ENCODE measurements at regions not wholly inside any gene's neighbourhood (a gene's known extent, or its start where the extent isn't known, plus 50 kb on each side); places are given as distances from the start of the nearest gene placed in this dataset.
A peak's percentile ranks its signal among the peaks of the same experiment; 100 is the strongest.
"Not testable (repeated sequence)": the region's sequence is repeated elsewhere in the genome, so short reads cannot be mapped to it uniquely, and the experiment has no call there.

- no peak for DNase-seq (ENCODE audit: low spot score)
Observed at GRCh38 chr5:125085797-125086505, 339.5 kb upstream of the ZNF608 start.

DNA sequence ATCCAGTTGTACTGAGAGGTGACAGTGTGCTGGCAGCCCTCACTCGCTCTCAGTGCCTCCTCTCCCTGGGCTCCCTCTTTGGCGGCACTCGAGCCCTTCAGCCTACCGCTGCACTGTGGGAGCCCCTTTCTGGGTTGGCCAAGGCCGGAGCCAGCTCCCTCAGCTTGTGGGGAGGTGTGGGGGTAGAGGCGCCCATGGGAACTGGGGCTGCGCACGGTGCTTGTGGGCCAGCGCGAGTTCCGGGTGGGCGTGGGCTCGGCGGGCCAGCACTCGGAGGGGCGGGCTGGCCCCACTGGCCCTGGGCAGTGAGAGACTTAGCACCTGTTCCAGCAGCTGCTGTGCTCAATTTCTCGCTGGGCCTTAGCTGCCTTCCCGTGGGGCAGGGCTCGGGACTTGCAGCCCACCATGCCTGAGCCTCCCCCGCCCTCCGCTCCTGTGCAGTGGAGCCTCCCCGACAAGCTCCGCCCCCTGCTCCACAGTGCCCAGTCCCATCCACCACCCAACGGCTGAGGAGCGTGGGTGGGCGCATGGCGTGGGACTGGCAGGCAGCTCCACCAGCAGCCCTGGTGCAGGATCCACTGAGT is 342.2 kb upstream of the ZNF608 start:
- no peak for DNase-seq (ENCODE audit: low spot score)

- DNase-seq (ENCODE audit: low spot score), result not testable (repeated sequence)
Observed at GRCh38 chr5:125092138-125092537, 345.7 kb upstream of the ZNF608 start.

DNA sequence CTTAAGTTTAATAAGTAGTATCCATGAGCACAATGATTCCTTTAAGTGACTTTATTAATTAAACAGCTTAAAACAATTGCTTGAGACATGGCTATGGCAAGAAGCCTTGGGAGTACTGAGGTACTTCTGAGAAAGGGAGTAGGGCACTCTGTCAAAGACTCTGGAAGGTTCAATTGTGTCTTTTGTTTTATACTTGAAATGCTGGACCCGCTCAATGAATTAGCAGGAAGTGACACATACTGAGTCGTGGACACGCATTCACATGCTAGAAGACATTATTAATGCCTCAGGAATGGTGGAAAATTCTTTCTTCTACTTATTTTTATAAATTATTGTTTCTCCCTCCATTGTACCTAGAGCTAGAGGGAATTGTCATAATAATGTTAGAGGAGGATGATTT is 347.3 kb upstream of the ZNF608 start:
- DNase-seq (ENCODE audit: low spot score), result peak; percentile 3

- no peak for DNase-seq (ENCODE audit: low spot score)
Observed at GRCh38 chr5:125100342-125100741, 353.9 kb upstream of the ZNF608 start.

DNA sequence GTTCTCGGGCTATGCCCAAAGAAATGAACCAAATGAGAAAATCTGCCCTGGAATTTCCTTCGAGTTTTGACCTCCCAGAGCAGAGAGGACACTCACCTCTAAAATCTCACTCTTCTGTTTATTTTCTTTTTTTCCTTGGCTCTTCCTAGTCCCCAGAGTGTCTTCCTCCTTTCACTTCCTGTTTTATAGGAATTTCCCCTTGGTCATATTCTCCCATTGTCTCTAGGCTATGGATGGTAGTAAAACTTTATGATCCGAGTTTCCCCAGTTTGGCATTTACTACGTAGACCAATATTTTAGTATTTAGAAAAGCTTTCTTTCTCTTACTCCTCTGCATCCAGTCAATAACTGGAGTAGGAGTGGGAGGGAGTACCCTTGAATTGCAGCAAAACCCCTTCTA is 354.5 kb upstream of the ZNF608 start:
- no peak for DNase-seq (ENCODE audit: low spot score)

DNA sequence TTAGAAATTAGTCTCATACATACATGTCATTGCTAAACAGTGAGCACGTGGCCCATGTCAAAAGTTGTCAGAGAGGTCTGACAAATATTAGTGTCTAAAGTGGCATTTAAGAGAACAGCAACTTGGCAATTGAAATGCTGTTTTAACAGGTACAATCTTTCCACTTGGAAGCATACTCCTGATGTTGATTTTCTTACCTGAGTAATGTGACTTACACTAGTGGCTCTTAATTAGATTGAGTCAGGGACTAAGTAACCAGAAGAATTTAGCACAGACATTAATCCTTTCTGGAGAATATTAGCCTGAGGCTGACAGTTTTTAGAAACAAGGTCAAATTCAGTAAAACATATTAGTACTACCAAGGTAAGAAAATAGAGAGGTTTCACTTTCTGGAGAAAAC is 357.0 kb upstream of the ZNF608 start:
- DNase-seq (ENCODE audit: low spot score), result no peak

GRCh38 chr5:125106271-125106670 is 359.8 kb upstream of the ZNF608 start:
- no peak for DNase-seq (ENCODE audit: low spot score)

GRCh38 chr5:125106881-125107280 is 360.4 kb upstream of the ZNF608 start:
- no peak for DNase-seq (ENCODE audit: low spot score)

DNA sequence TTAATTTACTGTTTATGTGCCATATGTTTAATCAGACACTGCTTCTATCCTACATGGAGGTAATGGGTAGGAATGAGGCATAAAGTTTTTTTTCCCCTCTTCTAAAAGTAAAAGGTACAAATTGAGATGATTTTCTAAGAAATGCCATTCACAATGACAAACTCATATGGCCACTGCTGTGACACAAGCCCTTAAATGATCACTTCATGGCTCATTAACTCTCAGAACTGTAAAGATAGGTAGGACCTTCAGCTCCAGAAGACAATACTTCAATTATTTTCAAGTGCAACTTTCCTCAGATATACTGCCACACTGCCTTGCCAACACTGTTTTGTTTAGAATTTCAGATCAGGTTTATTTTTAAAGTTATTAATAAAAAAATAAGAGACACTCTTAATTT is 362.9 kb upstream of the ZNF608 start:
- DNase-seq (ENCODE audit: low spot score), result no peak

GRCh38 chr5:125109816-125110215 is 363.4 kb upstream of the ZNF608 start:
- DNase-seq (ENCODE audit: low spot score), result no peak

DNA sequence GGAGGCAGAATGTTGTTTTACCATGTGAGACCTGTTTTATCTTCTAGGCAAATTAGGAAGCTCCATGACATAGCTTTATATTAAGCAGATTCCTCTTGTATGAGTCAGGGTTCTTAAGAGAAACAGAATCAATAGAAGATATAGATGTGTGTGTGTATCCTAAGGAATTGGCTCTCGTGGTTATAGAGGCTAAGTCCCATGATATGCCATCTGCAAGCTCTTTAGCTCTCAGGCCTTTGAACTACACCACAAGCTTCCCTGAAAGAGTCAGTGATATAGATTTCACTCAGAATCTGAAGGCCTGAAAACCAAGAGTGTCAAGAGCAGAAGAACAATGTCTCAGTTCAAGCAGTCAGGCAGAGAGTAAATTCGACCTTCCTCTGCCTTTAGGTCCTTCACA is 365.8 kb upstream of the ZNF608 start:
- no peak for DNase-seq (ENCODE audit: low spot score)

DNA sequence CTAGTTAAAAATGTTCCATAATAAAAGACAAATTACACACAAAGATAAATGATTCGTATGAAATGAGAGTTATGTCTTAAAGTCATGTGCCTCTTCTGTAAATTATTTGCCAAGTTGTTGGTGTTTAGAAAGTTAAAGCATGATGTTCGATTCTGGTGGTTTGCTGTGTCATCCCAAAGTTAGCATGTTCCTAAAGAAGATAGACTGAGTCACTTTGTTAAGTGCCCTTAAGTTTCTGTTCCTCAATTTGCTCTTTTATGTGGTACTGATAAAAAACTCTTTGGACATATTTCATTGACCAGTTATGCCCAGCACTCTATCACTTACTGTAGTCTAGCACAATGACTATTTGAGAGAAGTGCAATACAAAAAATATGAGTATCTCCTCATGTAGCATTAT is 366.9 kb upstream of the ZNF608 start:
- DNase-seq (ENCODE audit: low spot score), result no peak

GRCh38 chr5:125115195-125115525 is 368.7 kb upstream of the ZNF608 start:
- no peak for DNase-seq (ENCODE audit: low spot score)

GRCh38 chr5:125117566-125117965 is 371.1 kb upstream of the ZNF608 start:
- no peak for DNase-seq (ENCODE audit: low spot score)

DNA sequence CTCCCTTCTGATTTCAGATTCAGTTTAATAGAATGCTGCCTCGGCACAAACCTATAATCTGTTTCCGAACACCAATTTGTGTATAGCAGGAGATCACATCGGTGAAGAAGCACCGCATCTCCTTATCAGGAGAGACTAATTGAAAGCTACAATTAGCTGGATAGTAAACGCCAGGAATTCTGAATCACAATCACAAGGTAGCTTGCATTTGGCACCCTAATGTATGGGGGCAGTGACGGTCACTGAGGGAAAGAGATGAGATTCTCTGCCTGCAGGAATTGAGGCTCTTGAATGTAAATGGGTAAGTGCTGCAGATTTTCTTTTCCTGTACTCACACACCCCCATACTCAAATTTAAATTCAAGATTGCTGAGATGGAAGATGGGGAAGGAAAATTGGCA is 373.6 kb upstream of the ZNF608 start:
- no peak for DNase-seq (ENCODE audit: low spot score)

DNA sequence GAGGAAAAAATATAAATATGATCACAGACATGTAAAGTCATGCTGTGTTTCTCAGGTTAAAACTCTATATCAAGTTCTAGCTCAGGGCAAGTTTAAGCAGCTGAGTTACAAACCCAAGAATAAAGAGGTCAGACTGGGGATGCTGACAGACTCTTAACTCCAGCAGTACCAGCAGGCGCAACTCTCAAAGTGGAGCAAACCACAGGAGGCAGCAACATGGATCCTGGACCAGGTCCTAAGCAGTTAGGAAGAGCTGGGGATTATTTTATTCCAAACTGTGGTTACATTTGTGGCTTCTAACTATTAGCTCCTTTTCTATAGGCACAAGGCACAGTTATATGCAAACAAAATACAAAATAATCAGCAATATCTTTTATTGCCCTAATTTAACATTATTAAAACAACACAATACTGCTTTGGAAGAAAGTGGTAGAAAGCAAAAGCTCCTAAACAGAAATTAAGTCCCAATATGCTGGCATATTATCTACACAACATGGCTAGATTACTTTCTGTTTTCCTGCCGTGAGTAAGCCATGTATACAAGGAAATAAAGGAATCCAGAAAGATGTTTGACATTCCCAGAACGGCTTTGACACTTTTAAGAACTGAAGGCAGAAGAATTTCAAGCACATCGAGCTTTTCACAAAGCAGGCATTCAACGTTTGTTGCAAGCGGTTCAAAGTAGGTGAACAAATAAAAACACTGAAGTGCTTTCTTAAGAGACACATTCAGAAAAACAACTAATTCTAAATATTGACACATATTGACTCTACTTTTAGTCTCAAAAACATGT is 378.8 kb upstream of the ZNF608 start:
- no peak for DNase-seq (ENCODE audit: low spot score)

GRCh38 chr5:125126050-125126449 is 379.6 kb upstream of the ZNF608 start:
- no peak for DNase-seq (ENCODE audit: low spot score)

- no peak for DNase-seq (ENCODE audit: low spot score)
Observed at GRCh38 chr5:125129151-125129806, 382.8 kb upstream of the ZNF608 start.

DNA sequence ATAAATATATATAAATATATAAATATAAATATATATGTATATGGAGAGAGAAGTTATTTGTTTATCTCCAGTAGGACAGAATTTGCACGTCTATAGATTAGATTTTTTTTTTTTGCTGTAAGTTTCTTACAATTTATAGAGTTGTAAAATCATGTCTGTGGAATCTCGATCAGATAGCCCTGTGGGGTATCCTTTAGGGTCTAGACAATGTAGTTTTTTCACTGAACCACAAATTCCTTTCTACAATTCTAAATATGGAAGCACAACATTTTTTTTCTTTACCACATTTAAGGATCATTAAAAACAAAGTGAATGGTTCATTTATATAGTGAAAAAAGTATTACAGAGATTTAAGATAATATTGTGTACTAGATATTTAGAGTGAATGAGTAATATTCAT is 384.2 kb upstream of the ZNF608 start:
- no peak for DNase-seq (ENCODE audit: low spot score)

DNA sequence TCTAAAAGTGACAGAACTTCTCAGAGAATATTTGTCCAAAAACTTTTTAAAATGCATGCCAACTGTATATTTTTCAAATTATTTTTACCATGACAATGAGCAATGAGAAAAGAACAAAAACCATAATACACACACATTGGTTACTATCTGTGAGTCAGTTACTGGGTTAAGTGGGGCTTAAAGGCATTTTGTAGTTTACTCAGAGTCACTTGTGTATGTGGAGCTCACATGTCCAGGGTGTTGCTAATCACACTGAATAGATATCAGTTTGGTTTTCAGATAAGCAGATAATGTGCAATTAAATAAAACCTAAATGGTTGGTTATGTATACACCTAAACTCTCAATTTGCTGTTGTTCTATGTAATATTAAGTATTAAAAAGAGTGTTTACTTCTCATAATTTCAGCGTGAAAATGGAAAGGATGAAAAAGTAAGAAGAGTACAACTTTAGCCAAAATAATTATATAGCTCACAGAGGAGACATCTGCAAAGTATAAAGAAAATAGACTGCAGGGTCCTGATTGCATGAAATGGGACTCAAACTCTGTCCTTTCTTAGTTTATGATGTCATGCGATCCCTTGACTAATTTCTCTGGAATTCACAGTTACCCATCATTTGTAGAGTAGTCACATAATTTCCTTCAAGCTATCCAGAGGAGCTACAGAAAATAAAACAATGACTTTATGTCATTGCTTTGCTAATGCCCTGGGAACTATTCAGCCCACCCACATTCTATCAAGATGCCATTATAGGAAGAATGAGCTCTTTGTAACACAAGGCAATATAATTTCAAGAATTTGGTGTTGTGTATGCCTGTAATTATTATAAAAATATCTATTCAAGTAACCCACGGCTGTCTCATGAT is 388.0 kb upstream of the ZNF608 start:
- DNase-seq (ENCODE audit: low spot score), result no peak

DNA sequence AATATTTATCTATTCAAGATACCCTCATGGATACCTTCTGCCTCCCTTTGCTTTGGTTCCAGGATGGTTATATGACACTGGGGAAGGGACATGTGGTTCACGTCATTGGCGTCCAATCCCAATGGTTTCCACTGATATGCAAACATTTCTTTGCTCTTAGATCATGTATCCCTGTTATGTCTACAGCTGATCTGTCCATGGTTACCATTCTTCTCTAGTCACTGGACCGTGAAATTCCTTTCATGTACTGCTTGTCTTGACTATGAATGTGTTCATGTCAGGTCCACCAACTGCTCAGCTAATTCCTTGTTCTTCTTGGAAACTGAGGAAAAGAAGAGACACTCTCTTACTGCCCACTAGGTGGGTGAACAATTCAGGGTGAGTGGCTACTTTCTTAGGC is 391.1 kb upstream of the ZNF608 start:
- no peak for DNase-seq (ENCODE audit: low spot score)
